SU-DHL-6 (cell line): ENCODE measurements at regions not wholly inside any gene's neighbourhood (a gene's known extent, or its start where the extent isn't known, plus 50 kb on each side); places are given as distances from the start of the nearest gene placed in this dataset.

Experiments used
- H2AFZ ChIP-seq: fragments of 200-600 bp; sonication (generic); 2 replicates; pipeline ENCODE4 v1.6.1; 2014; ENCODE audit warnings: low read depth, mild to moderate bottlenecking, moderate library complexity, mixed read lengths, antibody characterized with exemption, low read length; ENCODE audit not compliant: severe bottlenecking
- H3F3A ChIP-seq: fragments of 200-600 bp; shearing (Covaris generic); 2 replicates; pipeline ENCODE4 v1.6.0; 2016; ENCODE audit warnings: antibody characterized with exemption, mild to moderate bottlenecking; ENCODE audit not compliant: insufficient read depth
- H3K27ac ChIP-seq: fragments of 200-600 bp; sonication (generic); 2 replicates; pipeline ENCODE4 v1.5.1; 2016; ENCODE audit warnings: low read depth, mild to moderate bottlenecking, low read length, moderate library complexity, mixed read lengths
- H3K27me3 ChIP-seq: fragments of 200-600 bp; sonication (generic), shearing (Covaris generic); 2 replicates; pipeline ENCODE4 v1.6.0; 2014; ENCODE audit warnings: mild to moderate bottlenecking, low read length
- H3K36me3 ChIP-seq: fragments of 200-600 bp; sonication (generic); 2 replicates; pipeline ENCODE4 v1.6.1; 2014; ENCODE audit warnings: mild to moderate bottlenecking, low read length, mixed read lengths
- H3K4me2 ChIP-seq: fragments of 300-600, 200-600 bp; shearing (Covaris generic), sonication (generic); 2 replicates; pipeline ENCODE4 v1.6.0; 2014; ENCODE audit warnings: low read length, low read depth, mild to moderate bottlenecking; ENCODE audit not compliant: poor library complexity, severe bottlenecking
- H3K4me3 ChIP-seq: fragments of 200-600 bp; sonication (generic); 2 replicates; pipeline ENCODE4 v1.5.1; 2014; ENCODE audit warnings: antibody characterized with exemption, low read length, mild to moderate bottlenecking, mixed read lengths; ENCODE audit not compliant: insufficient read depth, poor library complexity, severe bottlenecking
- H3K79me2 ChIP-seq: fragments of 200-600 bp; sonication (generic); 2 replicates; pipeline ENCODE4 v1.6.1; 2014; ENCODE audit warnings: mild to moderate bottlenecking, low read length, moderate library complexity; ENCODE audit not compliant: insufficient read depth
- H3K9ac ChIP-seq: fragments of 200-600 bp; sonication (generic); 2 replicates; pipeline ENCODE4 v1.7.0; 2014; ENCODE audit warnings: mild to moderate bottlenecking, low read length
- H3K9me2 ChIP-seq: fragments of 200-600 bp; sonication (generic); replicated peaks from 2 replicates; pipeline ENCODE4 v1.6.1; 2014; ENCODE audit warnings: low read length; ENCODE audit not compliant: insufficient read depth
- H3K9me3 ChIP-seq: fragments of 200-600 bp; sonication (generic); 2 replicates; pipeline ENCODE4 v1.6.1; 2014; ENCODE audit warnings: low read length, mixed read lengths; ENCODE audit not compliant: insufficient read depth
- H4K20me1 ChIP-seq: fragments of 200-600 bp; sonication (generic); 2 replicates; pipeline ENCODE4 v1.6.1; 2014; ENCODE audit warnings: low read depth, mild to moderate bottlenecking, antibody characterized with exemption, low read length, moderate library complexity, mixed read lengths
- CTCF ChIP-seq: fragments of 200-600 bp; sonication (generic); IDR thresholded peaks from one replicate; pipeline ENCODE4 v1.5.1; 2017; ENCODE audit warnings: antibody characterized with exemption, mild to moderate bottlenecking, low read length, moderate library complexity; ENCODE audit not compliant: insufficient read depth, poor library complexity, severe bottlenecking
- EZH2phosphoT487 ChIP-seq: fragments of 200-600 bp; sonication (generic), shearing (Covaris generic); conservative IDR thresholded peaks from 2 replicates; pipeline ENCODE4 v1.6.1; 2018; ENCODE audit warnings: mild to moderate bottlenecking, antibody characterized with exemption, low read length, moderate library complexity, mixed read lengths

GRCh38 chr10:130480491-130480890, 344.3 kb downstream of the GLRX3 start:
- TF ChIP-seq CTCF (no peak), EZH2phosphoT487 (no peak)
- no peak overlapping the region for H3K9ac ChIP-seq
- no peak overlapping the region for H3K4me2 ChIP-seq
- no peaks in the 10 kb centered on the region for H3F3A ChIP-seq
- no peaks in the 10 kb centered on the region for H3K9me3 ChIP-seq
- no peaks in the 10 kb centered on the region for H3K27me3 ChIP-seq
- no peaks in the 10 kb centered on the region for H3K36me3 ChIP-seq
- H4K20me1 ChIP-seq, result no peaks in the 10 kb centered on the region
- H3K4me3 ChIP-seq, result no peak overlapping the region
- H2AFZ ChIP-seq, result no peak overlapping the region
- H3K27ac ChIP-seq, result no peak overlapping the region
- H3K79me2 ChIP-seq, result no peaks in the 10 kb centered on the region
- no peaks in the 10 kb centered on the region for H3K9me2 ChIP-seq

- Histone ChIP-seq H3K4me2 (no peak overlapping the region), H3K79me2 (no peaks in the 10 kb centered on the region), H3K9me3 (no peaks in the 10 kb centered on the region), H4K20me1 (no peaks in the 10 kb centered on the region), H3K4me3 (no peak overlapping the region), H3F3A (no peaks in the 10 kb centered on the region), H3K36me3 (no peaks in the 10 kb centered on the region), H3K9me2 (no peaks in the 10 kb centered on the region), H2AFZ (no peak overlapping the region), H3K27me3 (no peaks in the 10 kb centered on the region), H3K27ac (no peak overlapping the region), H3K9ac (no peak overlapping the region)
- no peak for TF ChIP-seq EZH2phosphoT487
- no peak for TF ChIP-seq CTCF
These were observed 345.1 kb downstream of the GLRX3 start for GRCh38 chr10:130481076-130481930.

- no peaks in the 10 kb centered on the region for H3K36me3 ChIP-seq
- no peaks in the 10 kb centered on the region for H4K20me1 ChIP-seq
- no peak overlapping the region for H3K27ac ChIP-seq
- no peak overlapping the region for H3K9ac ChIP-seq
- no peaks in the 10 kb centered on the region for H3K9me3 ChIP-seq
- H3K27me3 ChIP-seq, result no peaks in the 10 kb centered on the region
- no peak overlapping the region for H3K4me2 ChIP-seq
- TF ChIP-seq CTCF, result no peak
- TF ChIP-seq EZH2phosphoT487, result no peak
- no peaks in the 10 kb centered on the region for H3F3A ChIP-seq
- no peak overlapping the region for H3K4me3 ChIP-seq
- H3K9me2 ChIP-seq, result no peaks in the 10 kb centered on the region
- H3K79me2 ChIP-seq, result no peaks in the 10 kb centered on the region
- no peak overlapping the region for H2AFZ ChIP-seq
These were observed 345.7 kb downstream of the GLRX3 start for GRCh38 chr10:130481936-130482335.
